ENCODE measurements at regions not wholly inside any gene's neighbourhood (a gene's known extent, or its start where the extent isn't known, plus 50 kb on each side); places are given as distances from the start of the nearest gene placed in this dataset.

DNA sequence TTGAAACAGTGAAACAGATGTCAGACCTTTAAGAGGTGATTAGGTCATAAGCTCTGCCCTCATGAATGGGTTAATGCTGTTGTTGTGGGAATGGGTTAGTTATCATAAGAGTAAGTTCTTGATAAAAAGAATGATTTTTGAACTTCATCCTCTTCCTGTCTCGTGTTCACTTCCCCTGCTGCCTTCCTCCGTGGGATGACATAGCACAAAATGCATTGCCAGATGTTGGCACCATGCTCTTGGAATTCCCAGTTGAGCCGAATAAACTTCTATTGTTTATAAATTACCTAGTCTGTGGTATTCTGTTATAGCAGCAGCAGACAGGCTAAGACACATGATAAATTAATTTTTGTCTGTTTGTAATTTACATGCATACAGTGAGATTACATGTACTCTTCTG lies 112.0 kb upstream of the LRRC7 start:
- TF ChIP-seq CTCF (IDR thresholded peaks at IDR 0.05; ENCODE audit: low read depth, low read length): no peak
- no peak overlapping the region for H3K4me3 ChIP-seq
- H3K4me1 ChIP-seq (ENCODE audit: low read depth): no peaks in the 10 kb centered on the region
- H3K27ac ChIP-seq: no peak overlapping the region
- H3K27me3 ChIP-seq: no peaks in the 10 kb centered on the region
- no peak for DNase-seq (ENCODE audit: low read depth in 1 of 2, low spot score in 1 of 2)
- no peaks in the 10 kb centered on the region for H3K9me3 ChIP-seq (ENCODE audit: low read depth)
- no peaks in the 10 kb centered on the region for H3K36me3 ChIP-seq

DNA sequence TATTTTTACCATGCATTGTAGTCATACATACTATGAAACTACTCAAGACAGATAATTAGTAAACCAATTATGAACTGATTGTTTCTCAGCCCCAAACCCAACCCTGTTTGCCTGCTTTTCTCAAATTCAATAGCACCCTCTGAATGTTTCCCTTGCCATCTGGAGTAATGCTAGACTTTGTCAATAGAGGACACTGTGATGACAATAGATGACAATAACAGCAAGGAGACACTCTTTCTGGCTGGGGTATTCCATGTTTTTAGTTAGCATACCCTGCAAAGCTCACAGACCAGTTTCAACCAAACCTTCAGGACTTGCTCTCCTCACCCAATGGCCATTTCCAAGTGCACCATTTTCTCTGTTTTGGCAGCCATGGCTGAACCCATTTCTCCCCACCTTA lies 108.5 kb upstream of the LRRC7 start:
- no peak overlapping the region for H3K4me3 ChIP-seq
- H3K27me3 ChIP-seq: no peaks in the 10 kb centered on the region
- no peak for DNase-seq (ENCODE audit: low read depth in 1 of 2, low spot score in 1 of 2)
- H3K4me1 ChIP-seq (ENCODE audit: low read depth): no peaks in the 10 kb centered on the region
- H3K9me3 ChIP-seq (ENCODE audit: low read depth): no peaks in the 10 kb centered on the region
- H3K36me3 ChIP-seq: no peaks in the 10 kb centered on the region
- no peak for TF ChIP-seq CTCF (IDR thresholded peaks at IDR 0.05; ENCODE audit: low read depth, low read length)
- H3K27ac ChIP-seq: no peak overlapping the region

GRCh38 chr1:69475021-69475420 lies 92.7 kb upstream of the LRRC7 start:
- Histone ChIP-seq H3K9me3 (ENCODE audit: low read depth) (no peaks in the 10 kb centered on the region), H3K27ac (no peak overlapping the region), H3K36me3 (no peaks in the 10 kb centered on the region), H3K4me3 (no peak overlapping the region), H3K4me1 (ENCODE audit: low read depth) (peaks cover 10% of the 10 kb centered on the region), H3K27me3 (no peaks in the 10 kb centered on the region)
- no peak for TF ChIP-seq CTCF (IDR thresholded peaks at IDR 0.05; ENCODE audit: low read depth, low read length)
- no peak for DNase-seq (ENCODE audit: low read depth in 1 of 2, low spot score in 1 of 2)

GRCh38 chr1:69479734-69480133 lies 88.0 kb upstream of the LRRC7 start:
- TF ChIP-seq CTCF (IDR thresholded peaks at IDR 0.05; ENCODE audit: low read depth, low read length): no peak
- Histone ChIP-seq H3K4me3 (no peak overlapping the region), H3K27ac (no peak overlapping the region), H3K9me3 (ENCODE audit: low read depth) (no peaks in the 10 kb centered on the region), H3K27me3 (no peaks in the 10 kb centered on the region), H3K36me3 (no peaks in the 10 kb centered on the region), H3K4me1 (ENCODE audit: low read depth) (peaks cover 20% of the 10 kb centered on the region)
- no peak for DNase-seq (ENCODE audit: low read depth in 1 of 2, low spot score in 1 of 2)

- Histone ChIP-seq H3K4me3 (no peak overlapping the region), H3K27ac (no peak overlapping the region), H3K36me3 (no peaks in the 10 kb centered on the region), H3K4me1 (ENCODE audit: low read depth) (peaks cover 20% of the 10 kb centered on the region), H3K27me3 (no peaks in the 10 kb centered on the region), H3K9me3 (ENCODE audit: low read depth) (no peaks in the 10 kb centered on the region)
- DNase-seq (ENCODE audit: low read depth in 1 of 2, low spot score in 1 of 2): no peak
- no peak for TF ChIP-seq CTCF (IDR thresholded peaks at IDR 0.05; ENCODE audit: low read depth, low read length)
Measured at GRCh38 chr1:69483246-69483645, 84.5 kb upstream of the LRRC7 start.

DNA sequence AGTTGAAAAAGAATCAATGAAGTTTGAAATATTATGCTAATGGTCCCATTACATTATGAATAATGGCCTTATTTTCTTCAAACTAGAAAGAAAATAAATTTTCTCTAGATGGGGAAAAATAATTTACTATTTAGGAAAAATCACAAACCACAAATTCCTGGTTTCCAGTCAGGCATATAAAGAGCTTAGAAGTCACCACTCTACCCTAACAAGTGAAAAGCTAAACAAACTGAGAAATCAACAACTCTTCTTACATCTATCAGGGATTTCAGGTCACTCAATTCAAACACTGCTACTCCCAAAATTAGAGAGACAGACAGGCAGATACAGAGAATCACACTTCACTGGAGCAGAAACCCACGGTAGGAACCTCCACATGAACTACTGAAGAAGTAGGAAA lies 82.1 kb upstream of the LRRC7 start:
- Histone ChIP-seq H3K36me3 (no peaks in the 10 kb centered on the region), H3K27ac (no peak overlapping the region), H3K9me3 (ENCODE audit: low read depth) (no peaks in the 10 kb centered on the region), H3K4me3 (no peak overlapping the region), H3K4me1 (ENCODE audit: low read depth) (peaks cover 3% of the 10 kb centered on the region), H3K27me3 (no peaks in the 10 kb centered on the region)
- no peak for DNase-seq (ENCODE audit: low read depth in 1 of 2, low spot score in 1 of 2)
- TF ChIP-seq CTCF (IDR thresholded peaks at IDR 0.05; ENCODE audit: low read depth, low read length): no peak

Data from cardiac muscle cell (in vitro differentiated cells and primary cell).